GM21723 (cell line): ENCODE measurements at regions not wholly inside any gene's neighbourhood (a gene's known extent, or its start where the extent isn't known, plus 50 kb on each side); places are given as distances from the start of the nearest gene placed in this dataset.

Source experiments
- ATAC-seq: cut with Tn5 transposase; IDR thresholded peaks from one replicate; pipeline ENCODE4 v1.9.1; 2021; ENCODE audit warnings: mild to moderate bottlenecking, moderate library complexity; ENCODE audit not compliant: unreplicated experiment

DNA sequence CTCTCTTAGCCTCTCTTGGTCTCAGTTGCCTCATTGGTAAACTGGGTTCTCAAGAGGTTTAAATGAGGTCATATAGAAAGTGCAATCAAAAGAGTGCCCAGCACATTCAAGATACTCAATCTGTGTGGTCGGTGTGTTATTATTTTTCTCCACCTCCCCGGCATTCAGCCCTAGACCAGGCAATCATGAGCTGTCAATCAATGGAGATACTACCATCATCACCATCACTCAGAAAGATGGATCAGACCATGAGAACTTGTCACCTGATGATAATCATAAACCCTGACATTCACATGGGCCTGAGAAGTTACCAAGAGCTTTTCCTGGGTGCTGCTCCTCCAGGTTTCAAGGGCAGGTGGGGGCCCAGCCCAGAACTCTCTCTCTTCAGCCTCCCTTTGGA lies 166.1 kb downstream of the MN1 start:
- ATAC-seq, result no peak

- no peak for ATAC-seq
Measured at GRCh38 chr22:27635852-27636251, 165.7 kb downstream of the MN1 start.

GRCh38 chr22:27636716-27637508 lies 164.6 kb downstream of the MN1 start:
- no peak for ATAC-seq

GRCh38 chr22:27637604-27638003 lies 164.0 kb downstream of the MN1 start:
- no peak for ATAC-seq

DNA sequence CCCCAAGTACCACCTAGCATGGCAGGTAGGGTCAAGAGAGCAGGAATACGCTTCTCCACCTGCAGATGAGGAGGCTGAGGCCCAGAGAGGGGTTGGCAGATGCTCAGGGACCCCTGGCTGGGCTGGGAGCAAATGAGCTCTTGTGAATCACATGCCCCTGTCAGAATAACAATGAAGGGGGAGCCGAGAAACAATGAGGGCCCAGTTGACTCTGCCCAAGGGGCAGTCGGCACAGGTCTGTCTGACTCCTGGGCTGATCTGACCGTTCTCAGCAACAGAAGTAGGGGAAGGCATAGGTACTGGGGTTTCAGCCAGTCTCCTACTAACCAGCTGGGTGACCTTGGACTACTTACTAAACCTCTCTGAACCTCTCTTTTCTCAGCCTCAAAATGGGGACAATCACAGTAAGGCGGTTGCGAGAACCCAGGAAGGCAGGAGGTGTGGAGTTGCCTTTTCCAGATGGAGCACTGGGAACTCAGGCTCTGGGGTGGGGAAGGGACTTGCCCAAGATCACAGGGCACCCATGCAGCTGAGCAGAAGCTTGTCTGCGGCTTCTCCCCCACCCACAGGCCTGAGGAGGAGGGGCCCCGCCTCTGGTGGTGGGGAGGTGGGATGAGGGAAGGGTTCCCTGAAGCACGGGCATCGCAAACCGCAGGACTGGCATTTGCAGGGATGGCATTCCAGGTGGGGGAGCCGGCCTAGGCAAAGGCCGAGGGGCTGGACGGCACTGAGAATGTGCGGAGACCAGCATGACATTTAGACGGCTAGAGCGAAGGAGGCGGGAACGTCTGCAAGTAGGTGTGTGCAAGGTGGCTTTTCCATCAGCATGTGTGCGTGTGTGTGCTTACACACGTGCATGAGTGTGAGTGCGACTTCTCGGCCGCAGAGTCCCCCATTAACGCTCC lies 163.0 kb downstream of the MN1 start:
- no peak for ATAC-seq

GRCh38 chr22:27639248-27640086 lies 162.1 kb downstream of the MN1 start:
- no peak for ATAC-seq

DNA sequence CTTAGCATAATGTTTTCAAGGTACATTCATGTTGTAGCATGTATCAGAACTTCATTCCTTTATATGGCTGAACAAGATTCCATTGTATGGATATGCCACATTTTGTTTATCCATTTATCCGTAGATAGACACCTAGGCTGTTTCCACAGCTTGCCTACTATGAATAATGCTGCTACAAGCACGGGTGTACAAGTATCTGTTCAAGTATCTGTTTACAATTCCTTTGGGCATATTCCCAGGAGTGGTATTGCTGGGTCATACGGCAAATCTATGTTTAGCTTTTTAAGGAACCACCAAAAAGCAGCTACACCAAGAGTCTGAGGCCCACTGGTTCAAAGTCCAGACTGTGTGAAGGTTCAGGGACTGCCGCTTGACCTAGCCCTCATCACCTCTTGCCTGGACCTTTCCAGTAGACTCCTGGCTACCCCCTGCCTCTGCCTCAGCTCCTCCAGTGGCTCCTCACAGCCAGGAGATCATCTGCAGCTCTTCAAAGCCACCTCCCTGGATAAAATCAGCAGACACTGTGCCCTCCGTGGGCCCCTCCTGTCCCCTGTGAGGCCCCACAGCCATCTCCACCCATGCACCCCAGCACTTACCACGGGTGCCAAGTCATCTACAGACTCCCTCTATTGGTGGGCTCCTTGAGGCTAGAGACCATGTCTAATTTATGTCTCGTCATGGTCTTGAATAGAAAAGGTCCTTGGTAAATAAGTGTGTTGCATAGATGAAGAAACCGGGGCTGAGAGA lies 160.3 kb downstream of the MN1 start:
- ATAC-seq, result no peak

GRCh38 chr22:27642104-27642800 lies 159.3 kb downstream of the MN1 start:
- no peak for ATAC-seq

- no peak for ATAC-seq
Measured at GRCh38 chr22:27643907-27644306, 157.6 kb downstream of the MN1 start.

GRCh38 chr22:27644566-27644965 lies 157.0 kb downstream of the MN1 start:
- ATAC-seq, result no peak

DNA sequence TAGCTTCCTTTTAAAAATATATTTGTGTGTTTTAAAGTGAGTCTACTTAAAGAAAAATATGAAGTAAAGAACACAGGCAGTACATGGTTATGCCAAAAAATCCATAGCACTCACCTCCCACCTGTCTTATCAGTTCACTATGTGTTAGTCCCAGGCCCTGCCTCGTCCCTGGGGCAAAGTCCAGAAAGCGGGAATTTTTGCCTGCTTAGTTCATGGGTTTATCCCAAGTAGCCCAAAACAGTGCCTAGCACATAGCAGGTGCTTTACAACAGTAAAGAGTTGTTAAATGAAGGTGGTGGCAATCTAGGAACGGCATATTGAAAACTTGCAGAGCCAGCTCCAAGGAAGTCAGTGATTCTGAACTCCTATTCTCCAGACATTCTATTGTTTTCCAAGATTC lies 154.0 kb downstream of the MN1 start:
- no peak for ATAC-seq

GRCh38 chr22:27648074-27648473 lies 153.5 kb downstream of the MN1 start:
- no peak for ATAC-seq

- no peak for ATAC-seq
Measured at GRCh38 chr22:27648853-27649252, 152.7 kb downstream of the MN1 start.

- ATAC-seq, result no peak
Measured at GRCh38 chr22:27650572-27650971, 151.0 kb downstream of the MN1 start.

GRCh38 chr22:27650985-27651384 lies 150.6 kb downstream of the MN1 start:
- no peak for ATAC-seq

DNA sequence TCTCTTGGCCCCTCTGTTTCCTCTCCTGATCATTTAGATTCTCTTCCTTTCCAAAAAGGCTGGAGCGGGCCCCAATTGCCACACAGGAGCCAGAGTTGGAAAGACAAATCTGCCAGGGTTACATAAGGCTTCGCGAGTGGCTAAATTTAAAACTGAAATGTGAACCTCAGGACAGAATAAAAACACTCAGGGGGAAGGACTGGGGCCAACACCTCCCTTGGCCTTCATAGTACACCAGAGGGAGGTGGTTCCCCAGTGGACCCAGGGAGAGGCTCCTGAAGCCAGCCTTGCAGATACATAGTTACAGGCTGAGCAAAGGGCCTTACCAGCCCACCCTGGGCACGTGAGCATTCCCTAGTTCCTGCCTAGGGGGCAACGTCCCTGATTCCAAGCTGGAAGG lies 150.1 kb downstream of the MN1 start:
- ATAC-seq, result no peak

GRCh38 chr22:27654546-27655445 lies 146.8 kb downstream of the MN1 start:
- ATAC-seq, result no peak

- ATAC-seq, result no peak
Measured at GRCh38 chr22:27655582-27656185, 145.9 kb downstream of the MN1 start.
